B cell (primary cell): ENCODE measurements at regions not wholly inside any gene's neighbourhood (a gene's known extent, or its start where the extent isn't known, plus 50 kb on each side); places are given as distances from the start of the nearest gene placed in this dataset.

ENCODE experiments used
- ATAC-seq: fragments of 200-7000 bp; cut with Tn5 transposase; one replicate; pipeline ENCODE4 v1.10.0; 2021; ENCODE audit warnings: low read depth, mild to moderate bottlenecking, moderate number of reproducible peaks, moderate library complexity
- CTCF ChIA-PET: fragments of 350-600 bp; sonication (Branson Sonifier 250); formaldehyde crosslinking; loops from one replicate; lab custom pipeline; 2021; ENCODE audit warnings: antibody characterized with exemption, inconsistent platforms; lab: Charles Lee
- POLR2A ChIA-PET: fragments of 350-600 bp; sonication (Branson Sonifier 250); formaldehyde crosslinking; loops from one replicate; lab custom pipeline; 2021; ENCODE audit warnings: antibody characterized with exemption; lab: Charles Lee
- DNase-seq: peaks from one replicate; pipeline ENCODE4 v3.0.0; 2013
- H2AFZ ChIP-seq: 2 replicates; pipeline ENCODE4 v1.6.1; 2012; ENCODE audit warnings: mild to moderate bottlenecking, low read depth, low read length; ENCODE audit not compliant: insufficient read depth, poor library complexity, severe bottlenecking
- H3K27ac ChIP-seq, 2 donors: 1 replicate in 1 of 2; 2 replicates in 1 of 2; pipeline ENCODE4 v1.5.1; 2012 to 2013; ENCODE audit warnings: low read length in 2 of 2, mild to moderate bottlenecking in 2 of 2, moderate library complexity in 1 of 2
- H3K27me3 ChIP-seq, 4 experiments: fragments of 200-600 bp in 1 of 4; sonication (generic) in 1 of 4; replicated peaks in 1 of 4; 1 replicate in 2 of 4; 2 replicates in 2 of 4; pipeline versions ENCODE4 v1.6.1 to v1.7.0; 2013 to 2016; ENCODE audit warnings: low read length in 3 of 4, mild to moderate bottlenecking in 2 of 4, mixed read lengths in 1 of 4, moderate library complexity in 1 of 4; ENCODE audit not compliant: insufficient read depth in 4 of 4, control insufficient read depth in 3 of 4; ENCODE audit errors: control extremely low read depth in 1 of 4
- H3K36me3 ChIP-seq, 2 experiments: replicated peaks in 1 of 2; 1 replicate in 1 of 2; 2 replicates in 1 of 2; pipeline versions ENCODE4 v1.6.1 to v1.7.1; 2013; ENCODE audit warnings: low read length in 1 of 2; ENCODE audit not compliant: insufficient read depth in 2 of 2, control insufficient read depth in 1 of 2; ENCODE audit errors: control extremely low read depth in 1 of 2, extremely low read depth in 1 of 2
- H3K4me1 ChIP-seq, 2 donors: fragments of 200-600 bp in 1 of 2; sonication (generic) in 1 of 2; 1 replicate in 1 of 2; 2 replicates in 1 of 2; pipeline versions ENCODE4 v1.5.1 to v1.6.1; 2013 to 2017; ENCODE audit warnings: low read length in 2 of 2; ENCODE audit not compliant: control insufficient read depth in 2 of 2, insufficient read depth in 2 of 2
- H3K4me2 ChIP-seq: replicated peaks from 2 replicates; pipeline ENCODE3; 2012; ENCODE audit warnings: mild to moderate bottlenecking, low read depth, low read length; ENCODE audit not compliant: poor library complexity, severe bottlenecking
- H3K4me3 ChIP-seq, 5 experiments: fragments of 200-600 bp in 1 of 5; sonication (generic) in 1 of 5; 1 replicate in 3 of 5; 2 replicates in 2 of 5; pipeline versions ENCODE4 v1.5.1 to v1.7.0; 2011 to 2016; ENCODE audit warnings: low read length in 4 of 5, mild to moderate bottlenecking in 4 of 5, low read depth in 2 of 5, control low read depth in 1 of 5, moderate library complexity in 1 of 5; ENCODE audit not compliant: insufficient read depth in 1 of 5; ENCODE audit errors: control extremely low read depth in 1 of 5, extremely low read depth in 1 of 5
- H3K79me2 ChIP-seq: fragments of 200-600 bp; sonication (generic); one replicate; pipeline ENCODE4 v1.6.0; 2016; ENCODE audit warnings: low read length; ENCODE audit not compliant: control insufficient read depth, insufficient read depth
- H3K9ac ChIP-seq: fragments of 200-600 bp; sonication (generic); 2 replicates; pipeline ENCODE4 v1.6.1; 2017; ENCODE audit warnings: mild to moderate bottlenecking, low read length, moderate library complexity
- H3K9me3 ChIP-seq, 3 donors: one replicate each; pipeline versions ENCODE4 v1.6.1 to v1.7.1; 2013; ENCODE audit warnings: low read length in 2 of 3; ENCODE audit not compliant: control insufficient read depth in 2 of 3, insufficient read depth in 1 of 3; ENCODE audit errors: control extremely low read depth in 1 of 3
- H4K20me1 ChIP-seq: 2 replicates; pipeline ENCODE4 v1.6.0; 2012; ENCODE audit warnings: mild to moderate bottlenecking, low read length; ENCODE audit not compliant: insufficient read depth, control insufficient read depth, poor library complexity, severe bottlenecking
- H3K27ac Mint-ChIP-seq: one replicate; pipeline ENCODE4 v1.8.0; 2021; ENCODE audit warnings: mixed read lengths
- H3K27me3 Mint-ChIP-seq: one replicate; pipeline ENCODE4 v1.8.0; 2021; ENCODE audit warnings: mixed read lengths
- H3K4me1 Mint-ChIP-seq: one replicate; pipeline ENCODE4 v1.8.0; 2021; ENCODE audit warnings: mixed read lengths
- H3K4me3 Mint-ChIP-seq: one replicate; pipeline ENCODE4 v1.8.0; 2021; ENCODE audit warnings: mixed read lengths
- H3K9me3 Mint-ChIP-seq: one replicate; pipeline ENCODE4 v1.8.0; 2022; ENCODE audit warnings: mixed read lengths; ENCODE audit not compliant: insufficient read depth
- EZH2 ChIP-seq: IDR thresholded peaks from 2 replicates; pipeline ENCODE4 v1.6.1; 2012; ENCODE audit warnings: borderline replicate concordance, low read depth, mild to moderate bottlenecking, moderate library complexity, low read length; ENCODE audit not compliant: insufficient read depth, poor library complexity, severe bottlenecking
- WGBS: methylation state at CpG from one replicate; pipeline ENCODE4 v1.1.5; 2013; ENCODE audit warnings: missing lambda C conversion rate; ENCODE audit not compliant: insufficient coverage; 5-methylcytosine and 5-hydroxymethylcytosine counted together
- intact Hi-C: fragments of 100-400 bp; cut with micrococcal nuclease; formaldehyde crosslinking; loops from one replicate; pipeline ENCODE4 v1.10.0; 2022
- TF ChIP-seq, protein P1 (sequence below): fragments of 200-600 bp; IDR thresholded peaks from one replicate; pipeline ENCODE4 v1.8.0; 2022; ENCODE audit warnings: antibody characterized with exemption, mild to moderate bottlenecking

DNA sequence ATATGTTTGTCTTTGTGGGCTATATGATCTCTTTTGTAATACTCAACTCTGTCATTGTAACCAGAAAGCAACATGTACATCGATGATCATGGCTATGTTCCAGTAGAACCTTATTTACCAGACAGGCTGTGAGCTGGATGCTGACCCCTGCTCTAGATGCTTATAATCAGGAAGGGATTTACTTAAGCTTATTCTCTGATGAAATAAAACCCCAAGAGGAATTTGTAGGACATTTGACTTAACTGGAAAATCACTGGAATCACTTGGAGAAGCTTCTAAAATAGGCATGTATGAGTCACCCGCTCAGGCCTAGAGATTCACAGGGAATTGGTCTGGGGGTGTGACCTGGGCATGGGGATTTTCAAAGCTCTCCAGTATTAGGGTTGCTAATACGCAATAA lies 285.8 kb upstream of the ZNF608 start:
- CTCF ChIA-PET = no interaction called here
- no peak overlapping the region for H3K9ac ChIP-seq
- no peaks in the 10 kb centered on the region for H3K27me3 ChIP-seq
- H3K4me1 ChIP-seq = peaks cover 7 to 9% of the 10 kb centered on the region in 2 donors
- Mint-ChIP-seq H3K27me3 (no peaks in the 10 kb centered on the region), H3K9me3 (no peaks in the 10 kb centered on the region), H3K27ac (no peak overlapping the region), H3K4me1 (peaks cover 9% of the 10 kb centered on the region), H3K4me3 (no peak overlapping the region)
- intact Hi-C loops = loop anchor here (10.0 kb wide), 1 partner anchor 47 kb away; no protein-coding TSS in a partner anchor
- no peak overlapping the region for H3K4me3 ChIP-seq
- no peak for DNase-seq
- 100% methylated on average over 3 of the region's 3 CpGs for WGBS
- H4K20me1 ChIP-seq = no peaks in the 10 kb centered on the region
- H3K79me2 ChIP-seq = no peaks in the 10 kb centered on the region
- no peak overlapping the region for H3K4me2 ChIP-seq
- H3K36me3 ChIP-seq = no peaks in the 10 kb centered on the region
- no peaks in the 10 kb centered on the region for H3K9me3 ChIP-seq
- TF ChIP-seq, protein P1, sequence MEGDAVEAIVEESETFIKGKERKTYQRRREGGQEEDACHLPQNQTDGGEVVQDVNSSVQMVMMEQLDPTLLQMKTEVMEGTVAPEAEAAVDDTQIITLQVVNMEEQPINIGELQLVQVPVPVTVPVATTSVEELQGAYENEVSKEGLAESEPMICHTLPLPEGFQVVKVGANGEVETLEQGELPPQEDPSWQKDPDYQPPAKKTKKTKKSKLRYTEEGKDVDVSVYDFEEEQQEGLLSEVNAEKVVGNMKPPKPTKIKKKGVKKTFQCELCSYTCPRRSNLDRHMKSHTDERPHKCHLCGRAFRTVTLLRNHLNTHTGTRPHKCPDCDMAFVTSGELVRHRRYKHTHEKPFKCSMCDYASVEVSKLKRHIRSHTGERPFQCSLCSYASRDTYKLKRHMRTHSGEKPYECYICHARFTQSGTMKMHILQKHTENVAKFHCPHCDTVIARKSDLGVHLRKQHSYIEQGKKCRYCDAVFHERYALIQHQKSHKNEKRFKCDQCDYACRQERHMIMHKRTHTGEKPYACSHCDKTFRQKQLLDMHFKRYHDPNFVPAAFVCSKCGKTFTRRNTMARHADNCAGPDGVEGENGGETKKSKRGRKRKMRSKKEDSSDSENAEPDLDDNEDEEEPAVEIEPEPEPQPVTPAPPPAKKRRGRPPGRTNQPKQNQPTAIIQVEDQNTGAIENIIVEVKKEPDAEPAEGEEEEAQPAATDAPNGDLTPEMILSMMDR = no peak
- TF ChIP-seq EZH2 = no peak
- no peak overlapping the region for H3K27ac ChIP-seq
- H2AFZ ChIP-seq = no peak overlapping the region
- no peak for ATAC-seq
- POLR2A ChIA-PET = no interaction called here

DNA sequence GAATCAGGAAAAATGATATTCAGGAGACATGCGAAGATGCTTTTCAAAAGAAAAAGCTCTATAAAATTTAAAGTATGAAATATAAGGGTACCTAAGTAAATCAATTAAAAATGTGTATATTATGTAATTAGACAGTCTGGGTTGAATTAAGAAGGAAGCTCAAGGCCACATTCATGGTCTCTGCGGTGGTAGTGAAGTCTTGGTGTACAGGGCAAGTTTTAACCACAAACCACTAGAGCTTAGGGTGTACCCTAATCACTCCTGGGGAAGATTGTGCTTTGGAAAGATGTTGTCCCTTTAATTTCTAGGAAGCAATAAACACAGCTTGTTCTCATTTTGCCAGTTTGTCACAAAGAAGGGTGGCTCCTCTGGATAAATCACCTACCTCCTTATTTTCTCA lies 287.2 kb upstream of the ZNF608 start:
- H3K4me1 ChIP-seq = peaks cover 20 to 22% of the 10 kb centered on the region in 2 donors
- intact Hi-C loops = loop anchor here (10.0 kb wide), 1 partner anchor 49 kb away; no protein-coding TSS in a partner anchor
- H3K27ac ChIP-seq = no peak overlapping the region
- no peak for TF ChIP-seq EZH2
- TF ChIP-seq, protein P1 = no peak
- H3K4me2 ChIP-seq = no peak overlapping the region
- no peak for DNase-seq
- H3K9me3 Mint-ChIP-seq = no peaks in the 10 kb centered on the region
- H3K36me3 ChIP-seq = no peaks in the 10 kb centered on the region
- H3K9me3 ChIP-seq = no peaks in the 10 kb centered on the region
- POLR2A ChIA-PET = no interaction called here
- H3K27me3 Mint-ChIP-seq = no peaks in the 10 kb centered on the region
- H2AFZ ChIP-seq = no peak overlapping the region
- H3K4me3 Mint-ChIP-seq = no peak overlapping the region
- no peaks in the 10 kb centered on the region for H4K20me1 ChIP-seq
- WGBS = no CpG with 5 or more reads among the region's 2 CpGs
- H3K27ac Mint-ChIP-seq = no peak overlapping the region
- CTCF ChIA-PET = no interaction called here
- no peaks in the 10 kb centered on the region for H3K79me2 ChIP-seq
- no peak overlapping the region for H3K9ac ChIP-seq
- no peak for ATAC-seq
- no peak overlapping the region for H3K4me3 ChIP-seq
- H3K4me1 Mint-ChIP-seq = peaks cover 20% of the 10 kb centered on the region
- H3K27me3 ChIP-seq = no peaks in the 10 kb centered on the region
